CD4-positive, alpha-beta T cell (primary cell): ENCODE measurements at regions not wholly inside any gene's neighbourhood (a gene's known extent, or its start where the extent isn't known, plus 50 kb on each side); places are given as distances from the start of the nearest gene placed in this dataset.

ENCODE experiments used
- ATAC-seq: fragments of 200-7000 bp; cut with Tn5 transposase; one replicate; pipeline ENCODE4 v1.10.0; 2022; ENCODE audit warnings: mild to moderate bottlenecking; ENCODE audit not compliant: poor library complexity
- CTCF ChIA-PET: fragments of 350-600 bp; sonication (Branson Sonifier 250); formaldehyde crosslinking; loops from one replicate; lab custom pipeline; 2021; ENCODE audit warnings: antibody characterized with exemption, inconsistent platforms; lab: Charles Lee
- POLR2A ChIA-PET: fragments of 350-600 bp; sonication (Branson Sonifier 250); formaldehyde crosslinking; loops from one replicate; lab custom pipeline; 2021; ENCODE audit warnings: antibody characterized with exemption, inconsistent platforms; lab: Charles Lee
- DNase-seq, 14 experiments: peaks; one replicate each; pipeline ENCODE4 v3.0.0-alpha.2; 2013 to 2020; ENCODE audit warnings: mixed read lengths in 2 of 14
- H3K27ac ChIP-seq, 2 donors: one replicate each; pipeline versions ENCODE4 v1.5.1 to v1.7.0; 2013; ENCODE audit warnings: low read length in 2 of 2, low read depth in 1 of 2, mild to moderate bottlenecking in 1 of 2
- H3K27me3 ChIP-seq, 2 experiments: 1 replicate in 1 of 2; 2 replicates in 1 of 2; pipeline versions ENCODE4 v1.6.1 to v1.7.0; 2013; ENCODE audit warnings: low read length in 2 of 2, control low read depth in 1 of 2, mild to moderate bottlenecking in 1 of 2, moderate library complexity in 1 of 2; ENCODE audit not compliant: insufficient read depth in 2 of 2, control insufficient read depth in 1 of 2
- H3K36me3 ChIP-seq: one replicate; pipeline ENCODE4 v1.6.1; 2013; ENCODE audit warnings: low read length, control low read depth; ENCODE audit not compliant: insufficient read depth
- H3K4me1 ChIP-seq: one replicate; pipeline ENCODE4 v1.6.1; 2013; ENCODE audit warnings: low read length, control low read depth; ENCODE audit not compliant: insufficient read depth
- H3K4me3 ChIP-seq: one replicate; pipeline ENCODE4 v1.5.1; 2013; ENCODE audit warnings: mild to moderate bottlenecking, low read length, moderate library complexity
- H3K9me3 ChIP-seq, 2 experiments: 1 replicate in 1 of 2; 2 replicates in 1 of 2; pipeline versions ENCODE4 v1.6.1 to v1.7.0; 2013; ENCODE audit warnings: low read length in 2 of 2, mild to moderate bottlenecking in 2 of 2, control low read depth in 1 of 2, moderate library complexity in 1 of 2; ENCODE audit not compliant: control insufficient read depth in 1 of 2, insufficient read depth in 1 of 2
- H3K27ac Mint-ChIP-seq: one replicate; pipeline ENCODE4 v1.8.0; 2020; ENCODE audit warnings: mixed read lengths
- H3K27me3 Mint-ChIP-seq: one replicate; pipeline ENCODE4 v1.8.0; 2021; ENCODE audit warnings: mixed read lengths
- H3K36me3 Mint-ChIP-seq: one replicate; pipeline ENCODE4 v1.8.0; 2021; ENCODE audit warnings: low read depth, mixed read lengths
- H3K4me1 Mint-ChIP-seq: one replicate; pipeline ENCODE4 v1.8.0; 2021; ENCODE audit warnings: low read depth, mixed read lengths
- H3K4me3 Mint-ChIP-seq: one replicate; pipeline ENCODE4 v1.8.0; 2020; ENCODE audit warnings: mild to moderate bottlenecking, mixed read lengths
- H3K9me3 Mint-ChIP-seq: one replicate; pipeline ENCODE4 v1.8.0; 2020; ENCODE audit warnings: mixed read lengths
- intact Hi-C, 2 experiments: fragments of 100-400 bp; cut with DNase I in 1 of 2; cut with micrococcal nuclease in 1 of 2; formaldehyde crosslinking; loops; one replicate each; pipeline versions ENCODE4 v1.15.1 to v1.9.0; 2023 to 2025; cut with DNase I, micrococcal nuclease
- TF ChIP-seq, protein P1 (sequence below): fragments of 200-600 bp; IDR thresholded peaks from one replicate; pipeline ENCODE4 v1.8.0; 2022; ENCODE audit warnings: antibody characterized with exemption, mild to moderate bottlenecking

DNA sequence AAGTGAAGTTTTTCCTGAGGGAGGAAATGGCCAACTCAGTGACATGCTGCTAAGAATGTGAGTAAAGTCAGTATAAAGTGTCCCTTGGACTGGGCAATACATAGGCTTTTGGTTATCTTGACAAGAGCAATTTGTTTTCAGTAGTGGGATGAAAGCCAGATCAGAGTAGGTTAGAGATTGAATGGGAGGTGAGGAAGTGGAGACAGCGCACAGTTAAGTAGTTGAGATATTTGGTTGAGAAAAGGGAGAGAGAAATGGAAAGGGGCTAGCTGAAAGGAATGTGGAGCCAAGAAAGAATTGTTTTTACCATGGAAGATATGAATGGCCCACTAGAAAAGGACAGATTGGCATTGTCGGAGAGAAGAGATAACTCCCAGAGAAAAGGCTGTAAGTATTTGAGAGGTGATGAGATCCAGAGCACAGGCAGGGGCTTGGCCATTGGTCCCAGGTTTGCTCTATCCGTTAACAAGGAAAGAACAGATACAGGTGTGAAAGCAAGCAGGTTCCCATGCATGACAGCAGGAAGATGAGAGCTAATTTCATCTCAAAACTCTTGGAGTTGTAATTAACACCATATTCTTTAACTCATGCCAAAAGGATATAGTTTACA is 392.0 kb downstream of the NR2F1-AS1 start:
- no peak for DNase-seq
- Histone ChIP-seq H3K9me3 (no peaks in the 10 kb centered on the region), H3K27ac (no peak overlapping the region), H3K4me1 (no peaks in the 10 kb centered on the region), H3K36me3 (no peaks in the 10 kb centered on the region), H3K27me3 (no peaks in the 10 kb centered on the region), H3K4me3 (no peak overlapping the region)
- CTCF ChIA-PET = no interaction called here
- peaks cover 2% of the 10 kb centered on the region for H3K9me3 Mint-ChIP-seq
- TF ChIP-seq, protein P1, sequence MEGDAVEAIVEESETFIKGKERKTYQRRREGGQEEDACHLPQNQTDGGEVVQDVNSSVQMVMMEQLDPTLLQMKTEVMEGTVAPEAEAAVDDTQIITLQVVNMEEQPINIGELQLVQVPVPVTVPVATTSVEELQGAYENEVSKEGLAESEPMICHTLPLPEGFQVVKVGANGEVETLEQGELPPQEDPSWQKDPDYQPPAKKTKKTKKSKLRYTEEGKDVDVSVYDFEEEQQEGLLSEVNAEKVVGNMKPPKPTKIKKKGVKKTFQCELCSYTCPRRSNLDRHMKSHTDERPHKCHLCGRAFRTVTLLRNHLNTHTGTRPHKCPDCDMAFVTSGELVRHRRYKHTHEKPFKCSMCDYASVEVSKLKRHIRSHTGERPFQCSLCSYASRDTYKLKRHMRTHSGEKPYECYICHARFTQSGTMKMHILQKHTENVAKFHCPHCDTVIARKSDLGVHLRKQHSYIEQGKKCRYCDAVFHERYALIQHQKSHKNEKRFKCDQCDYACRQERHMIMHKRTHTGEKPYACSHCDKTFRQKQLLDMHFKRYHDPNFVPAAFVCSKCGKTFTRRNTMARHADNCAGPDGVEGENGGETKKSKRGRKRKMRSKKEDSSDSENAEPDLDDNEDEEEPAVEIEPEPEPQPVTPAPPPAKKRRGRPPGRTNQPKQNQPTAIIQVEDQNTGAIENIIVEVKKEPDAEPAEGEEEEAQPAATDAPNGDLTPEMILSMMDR = no peak
- POLR2A ChIA-PET = no interaction called here
- H3K4me1 Mint-ChIP-seq = no peaks in the 10 kb centered on the region
- no peak overlapping the region for H3K27ac Mint-ChIP-seq
- no peaks in the 10 kb centered on the region for H3K36me3 Mint-ChIP-seq
- ATAC-seq = no peak
- H3K4me3 Mint-ChIP-seq = no peak overlapping the region
- intact Hi-C loops = no loop called here
- no peaks in the 10 kb centered on the region for H3K27me3 Mint-ChIP-seq

DNA sequence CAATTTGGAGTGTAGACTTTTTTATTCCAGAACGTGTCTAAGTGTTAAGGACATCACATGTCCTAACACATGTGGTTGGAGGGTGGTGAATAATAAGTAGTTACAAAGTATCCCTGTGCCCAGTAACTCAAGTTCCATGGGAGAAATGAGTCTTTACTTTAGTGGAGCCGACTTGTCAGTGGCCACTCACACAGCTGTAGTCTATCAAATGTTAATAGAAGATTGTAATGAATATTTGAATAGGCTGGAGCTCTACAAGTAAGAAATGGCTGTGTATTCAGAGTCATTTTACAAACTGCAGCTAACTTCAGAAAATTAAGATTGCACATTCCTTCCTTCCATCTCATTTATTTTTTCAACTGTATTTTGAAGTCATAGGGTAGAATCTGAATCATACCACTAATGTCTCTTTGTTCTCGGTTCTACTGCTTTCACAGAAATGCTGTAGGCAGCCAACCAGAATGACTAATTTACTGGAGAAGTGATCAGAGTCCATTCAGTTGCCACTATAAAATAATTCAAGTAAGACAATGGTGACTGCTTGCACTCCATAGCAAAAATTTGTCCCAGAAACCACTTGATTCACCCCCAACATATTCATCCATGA is 394.8 kb downstream of the NR2F1-AS1 start:
- Histone ChIP-seq H3K4me3 (no peak overlapping the region), H3K9me3 (no peaks in the 10 kb centered on the region), H3K4me1 (no peaks in the 10 kb centered on the region), H3K27ac (no peak overlapping the region), H3K36me3 (no peaks in the 10 kb centered on the region), H3K27me3 (no peaks in the 10 kb centered on the region)
- peaks cover 2% of the 10 kb centered on the region for H3K9me3 Mint-ChIP-seq
- H3K4me1 Mint-ChIP-seq = no peaks in the 10 kb centered on the region
- H3K4me3 Mint-ChIP-seq = no peak overlapping the region
- H3K27ac Mint-ChIP-seq = no peak overlapping the region
- H3K27me3 Mint-ChIP-seq = no peaks in the 10 kb centered on the region
- ChIA-PET CTCF (no interaction called here), POLR2A (no interaction called here)
- no peaks in the 10 kb centered on the region for H3K36me3 Mint-ChIP-seq
- DNase-seq (no peak), ATAC-seq (no peak)
- TF ChIP-seq, protein P1 = no peak
- intact Hi-C loops = no loop called here

DNA sequence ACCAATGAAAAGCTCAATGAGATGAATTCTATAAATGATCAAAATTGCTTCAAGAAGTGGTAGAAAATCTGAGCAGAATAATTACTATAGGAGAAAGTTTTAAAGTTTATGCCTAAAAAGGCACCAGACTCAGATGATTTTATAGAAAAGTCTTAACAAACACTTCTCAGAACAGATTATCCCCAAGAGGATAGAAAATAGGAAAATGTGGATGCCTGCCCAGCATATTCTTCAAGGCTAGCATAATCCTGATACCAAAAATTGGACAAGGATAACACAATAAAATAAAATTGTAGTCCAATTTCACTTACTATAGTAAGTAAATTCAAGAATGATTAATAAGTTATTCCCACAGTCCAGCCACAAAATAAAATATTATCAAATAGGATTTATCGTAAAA is 397.0 kb downstream of the NR2F1-AS1 start:
- intact Hi-C loops = no loop called here
- Histone ChIP-seq H3K36me3 (no peaks in the 10 kb centered on the region), H3K27me3 (no peaks in the 10 kb centered on the region), H3K4me1 (no peaks in the 10 kb centered on the region), H3K4me3 (no peak overlapping the region), H3K9me3 (no peaks in the 10 kb centered on the region), H3K27ac (no peak overlapping the region)
- ChIA-PET POLR2A (no interaction called here), CTCF (no interaction called here)
- no peak for DNase-seq
- Mint-ChIP-seq H3K36me3 (no peaks in the 10 kb centered on the region), H3K4me3 (no peak overlapping the region), H3K4me1 (no peaks in the 10 kb centered on the region), H3K27me3 (no peaks in the 10 kb centered on the region), H3K27ac (no peak overlapping the region), H3K9me3 (peaks cover 2% of the 10 kb centered on the region)
- TF ChIP-seq, protein P1 = no peak
- ATAC-seq = no peak
